ENCODE measurements at regions not wholly inside any gene's neighbourhood (a gene's known extent, or its start where the extent isn't known, plus 50 kb on each side); places are given as distances from the start of the nearest gene placed in this dataset.

- DNase-seq (ENCODE audit: low read depth in 2 of 2) = peak; percentile 35
These were observed 121.7 kb downstream of the EVX1 start for GRCh38 chr7:27364344-27364758.

GRCh38 chr7:27367179-27367932 lies 124.8 kb downstream of the EVX1 start:
- DNase-seq (ENCODE audit: low read depth in 2 of 2) = no peak

- no peak for DNase-seq (ENCODE audit: low read depth in 2 of 2)
These were observed 125.4 kb downstream of the EVX1 start for GRCh38 chr7:27367933-27368549.

- no peak for DNase-seq (ENCODE audit: low read depth in 2 of 2)
These were observed 132.6 kb downstream of the EVX1 start for GRCh38 chr7:27374958-27375841.

GRCh38 chr7:27375958-27376357 lies 133.4 kb downstream of the EVX1 start:
- no peak for DNase-seq (ENCODE audit: low read depth in 2 of 2)

GRCh38 chr7:27377988-27378387 lies 135.4 kb downstream of the EVX1 start:
- DNase-seq (ENCODE audit: low read depth in 2 of 2) = no peak

DNA sequence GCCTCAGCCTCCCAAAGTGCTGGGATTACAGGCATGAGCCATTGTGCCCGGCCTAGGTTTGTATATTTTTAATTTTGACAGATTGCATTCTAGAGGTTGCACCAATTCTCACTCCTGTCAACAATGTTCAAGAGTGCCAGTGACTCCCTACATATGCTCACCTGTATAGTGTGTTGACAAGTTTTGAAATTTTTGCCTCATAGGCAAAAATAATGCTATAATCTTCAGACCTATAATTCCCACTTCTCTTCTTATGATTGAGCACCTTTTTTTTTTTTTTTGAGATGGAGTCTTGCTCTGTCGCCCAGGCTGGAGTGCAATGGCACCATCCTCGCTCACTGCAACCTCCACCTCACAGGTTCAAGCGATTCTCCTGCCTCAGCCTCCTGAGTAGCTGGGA lies 139.7 kb downstream of the EVX1 start:
- no peak for DNase-seq (ENCODE audit: low read depth in 2 of 2)

DNA sequence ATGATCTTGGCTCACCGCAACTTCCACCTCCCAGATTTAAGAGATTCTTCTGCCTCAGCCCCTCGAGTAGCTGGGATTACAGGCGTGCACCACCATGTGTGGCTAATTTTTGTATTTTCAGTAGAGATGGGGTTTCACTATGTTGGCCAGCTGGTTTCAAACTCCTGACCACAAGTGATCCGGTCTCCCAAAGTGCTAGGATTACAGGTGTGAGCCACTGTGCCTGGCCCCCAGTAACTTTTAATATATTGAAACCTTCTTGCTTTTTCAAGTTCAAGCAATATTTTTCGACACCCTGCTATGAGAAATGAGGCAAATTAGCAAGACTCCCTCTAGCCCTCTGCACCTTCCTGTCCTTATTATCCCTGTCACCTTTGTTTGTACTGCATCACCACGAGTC lies 144.0 kb downstream of the EVX1 start:
- DNase-seq (ENCODE audit: low read depth in 2 of 2) = no peak

DNA sequence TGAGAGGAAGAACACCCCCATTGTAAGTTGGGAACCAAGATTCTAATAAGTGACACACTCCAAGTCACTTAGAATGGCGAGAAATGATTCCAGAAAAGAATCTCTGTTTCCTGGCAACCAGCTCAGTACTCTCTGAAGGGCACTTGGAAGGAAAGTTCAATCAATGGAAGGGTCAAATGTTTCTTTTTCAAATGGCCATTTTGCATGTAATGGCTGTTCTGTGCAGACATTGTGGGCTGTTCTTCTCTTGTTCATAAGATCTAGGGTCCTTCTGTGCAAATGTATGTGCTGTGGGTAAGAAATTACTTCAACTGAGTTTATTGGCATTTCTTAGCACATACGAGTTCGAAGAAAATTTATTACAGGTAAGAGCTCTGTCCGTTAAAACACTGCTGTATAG lies 145.3 kb downstream of the EVX1 start:
- no peak for DNase-seq (ENCODE audit: low read depth in 2 of 2)

GRCh38 chr7:27388561-27388960 lies 146.0 kb downstream of the EVX1 start:
- no peak for DNase-seq (ENCODE audit: low read depth in 2 of 2)

DNA sequence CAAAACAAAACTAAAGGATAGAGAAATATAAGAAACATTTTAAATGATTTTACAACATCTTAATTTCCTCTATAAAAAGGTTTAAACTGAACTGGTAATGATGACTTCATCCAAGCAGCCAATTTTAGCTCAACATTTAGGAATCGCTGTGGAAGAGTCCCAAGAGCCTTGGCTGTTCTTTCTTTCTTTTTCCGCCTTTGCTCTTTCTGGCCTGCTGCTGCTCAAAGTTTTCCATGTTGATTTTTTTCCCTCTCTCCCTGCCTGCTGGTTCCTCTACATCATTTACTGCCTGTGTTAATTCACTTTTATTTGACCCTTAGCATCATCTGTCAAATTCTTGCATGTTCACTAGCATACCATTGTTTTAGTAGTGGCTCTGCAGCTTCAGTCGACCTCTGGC lies 146.9 kb downstream of the EVX1 start:
- DNase-seq (ENCODE audit: low read depth in 2 of 2) = no peak

GRCh38 chr7:27392477-27392876 lies 149.9 kb downstream of the EVX1 start:
- no peak for DNase-seq (ENCODE audit: low read depth in 2 of 2)

GRCh38 chr7:27394871-27395270 lies 152.3 kb downstream of the EVX1 start:
- no peak for DNase-seq (ENCODE audit: low read depth in 2 of 2)

GRCh38 chr7:27395626-27396025 lies 153.0 kb downstream of the EVX1 start:
- no peak for DNase-seq (ENCODE audit: low read depth in 2 of 2)

GRCh38 chr7:27397503-27397902 lies 154.9 kb downstream of the EVX1 start:
- no peak for DNase-seq (ENCODE audit: low read depth in 2 of 2)

DNA sequence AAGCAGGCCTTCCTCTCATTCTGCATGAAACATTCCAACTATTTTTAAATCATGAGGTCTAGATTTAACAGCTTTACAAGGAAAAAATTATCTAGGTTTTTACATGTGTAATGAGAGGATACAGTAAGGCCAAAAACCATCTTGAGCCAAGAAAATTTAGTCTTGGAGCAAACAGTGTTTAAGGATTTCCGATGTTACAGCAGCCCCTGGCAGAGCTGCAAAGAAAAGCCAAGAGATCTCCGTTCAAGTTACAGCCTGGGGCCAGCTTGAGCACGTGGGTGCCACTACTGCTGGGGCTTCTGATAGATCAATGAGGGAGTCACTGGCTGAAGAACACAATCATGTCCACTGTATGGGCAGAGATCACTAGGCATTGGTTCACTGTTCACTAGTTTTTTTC lies 156.2 kb downstream of the EVX1 start:
- DNase-seq (ENCODE audit: low read depth in 2 of 2) = no peak

GRCh38 chr7:27399791-27400567 lies 157.4 kb downstream of the EVX1 start:
- no peak for DNase-seq (ENCODE audit: low read depth in 2 of 2)

GRCh38 chr7:27405780-27406179 lies 163.2 kb downstream of the EVX1 start:
- DNase-seq (ENCODE audit: low read depth in 2 of 2) = no peak

DNA sequence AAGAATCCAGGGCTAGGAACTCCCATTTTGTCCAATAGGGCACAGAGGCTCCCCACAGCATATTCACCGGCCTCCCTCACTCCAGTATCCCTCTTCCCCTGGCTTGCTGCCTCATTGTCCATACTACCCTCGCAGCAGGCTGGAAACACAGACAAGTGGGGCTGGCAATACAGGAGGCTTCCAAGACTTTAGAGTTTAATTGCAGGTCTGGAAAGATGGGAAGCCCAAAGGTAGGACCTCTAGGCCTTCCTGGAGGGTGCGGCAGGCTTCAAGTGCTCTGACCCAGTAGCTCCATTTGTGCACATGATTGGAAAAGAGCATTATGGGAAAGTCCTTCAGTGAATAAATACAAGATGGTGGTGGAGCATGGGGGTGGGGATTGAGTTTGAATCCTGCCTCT lies 166.7 kb downstream of the EVX1 start:
- no peak for DNase-seq (ENCODE audit: low read depth in 2 of 2)

GRCh38 chr7:27409776-27410175 lies 167.2 kb downstream of the EVX1 start:
- DNase-seq (ENCODE audit: low read depth in 2 of 2) = no peak

DNA sequence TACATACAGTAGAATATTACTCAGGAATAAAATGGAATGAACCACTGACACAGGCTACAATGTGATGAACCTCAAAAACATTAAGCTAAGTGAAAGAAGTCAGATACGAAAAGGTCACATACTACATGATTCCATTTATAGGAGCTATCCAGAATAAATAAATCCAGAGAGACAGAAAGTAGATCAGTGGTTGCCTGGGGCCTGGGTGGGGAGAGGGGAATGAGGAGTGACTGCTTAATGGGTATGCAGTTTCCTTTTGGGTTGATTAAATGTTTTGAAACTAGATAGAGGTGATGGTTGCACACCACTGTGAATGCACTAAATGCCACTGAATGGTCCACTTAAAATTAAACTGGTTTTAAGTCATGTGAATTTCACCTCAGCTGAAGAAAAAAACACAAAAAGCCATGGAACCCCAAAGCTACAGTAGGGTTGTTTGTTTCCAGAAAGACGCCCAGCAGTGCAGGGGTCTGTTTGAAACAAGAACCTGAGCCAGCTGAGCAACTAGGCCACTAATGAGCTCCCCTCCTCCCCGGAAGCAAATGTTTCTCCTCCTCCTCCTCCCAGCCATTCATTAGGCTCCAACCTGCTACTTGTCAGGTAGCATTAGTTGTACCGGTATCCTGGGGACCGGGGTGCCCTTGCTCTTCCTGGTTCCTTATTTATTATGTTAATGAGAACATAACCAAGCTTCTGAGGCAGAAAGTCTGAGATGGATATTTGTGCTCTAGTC lies 168.4 kb downstream of the EVX1 start:
- DNase-seq (ENCODE audit: low read depth in 2 of 2) = no peak
